DOHH2 (cell line): ENCODE measurements at regions not wholly inside any gene's neighbourhood (a gene's known extent, or its start where the extent isn't known, plus 50 kb on each side); places are given as distances from the start of the nearest gene placed in this dataset.

ENCODE experiments used
- H3F3A ChIP-seq: fragments of 200-600 bp; sonication (generic), shearing (Covaris generic); 2 replicates; pipeline ENCODE4 v1.6.0; 2016; ENCODE audit warnings: antibody characterized with exemption, mild to moderate bottlenecking; ENCODE audit not compliant: control insufficient read depth, insufficient read depth
- H3K27ac ChIP-seq: fragments of 200-600 bp; sonication (generic); 2 replicates; pipeline ENCODE4 v1.5.1; 2014; ENCODE audit warnings: low read depth, mild to moderate bottlenecking, low read length, moderate library complexity
- H3K27me3 ChIP-seq: fragments of 200-600 bp; sonication (generic); 2 replicates; pipeline ENCODE4 v1.6.1; 2014; ENCODE audit warnings: mild to moderate bottlenecking, low read length, mixed read lengths; ENCODE audit not compliant: control insufficient read depth
- H3K36me3 ChIP-seq: fragments of 200-600 bp; sonication (generic); 2 replicates; pipeline ENCODE4 v1.6.1; 2014; ENCODE audit warnings: mild to moderate bottlenecking, low read length, moderate library complexity, mixed read lengths; ENCODE audit not compliant: control insufficient read depth
- H3K4me1 ChIP-seq: fragments of 200-600 bp; sonication (generic); 2 replicates; pipeline ENCODE4 v1.6.1; 2014; ENCODE audit warnings: mild to moderate bottlenecking, low read length, mixed read lengths; ENCODE audit not compliant: control insufficient read depth
- H3K4me2 ChIP-seq: fragments of 200-600 bp; sonication (generic); 2 replicates; pipeline ENCODE4 v1.6.0; 2014; ENCODE audit warnings: mild to moderate bottlenecking, low read length, moderate library complexity
- H3K4me3 ChIP-seq: fragments of 200-600 bp; sonication (generic); 2 replicates; pipeline ENCODE4 v1.5.1; 2014; ENCODE audit warnings: mild to moderate bottlenecking, low read length, mixed read lengths
- H3K79me2 ChIP-seq: fragments of 200-600 bp; sonication (generic); 2 replicates; pipeline ENCODE4 v1.6.1; 2014; ENCODE audit warnings: mild to moderate bottlenecking, low read length, mixed read lengths; ENCODE audit not compliant: control insufficient read depth
- H3K9me2 ChIP-seq: fragments of 200-600 bp; sonication (generic); replicated peaks from 2 replicates; pipeline ENCODE4 v1.6.1; 2014; ENCODE audit warnings: mild to moderate bottlenecking, low read length, mixed read lengths; ENCODE audit not compliant: control insufficient read depth
- H3K9me3 ChIP-seq: fragments of 200-600 bp; sonication (generic); 2 replicates; pipeline ENCODE4 v1.6.1; 2014; ENCODE audit warnings: antibody characterized with exemption, low read length, mixed read lengths; ENCODE audit not compliant: control insufficient read depth, insufficient read depth
- H4K20me1 ChIP-seq: fragments of 200-600 bp; sonication (generic); 2 replicates; pipeline ENCODE4 v1.6.0; 2014; ENCODE audit warnings: low read depth, mild to moderate bottlenecking, antibody characterized with exemption, low read length, moderate library complexity; ENCODE audit not compliant: control insufficient read depth, insufficient read depth
- EZH2phosphoT487 ChIP-seq: fragments of 200-600 bp; sonication (generic); IDR thresholded peaks from 2 replicates; pipeline ENCODE4 v1.6.1; 2017; ENCODE audit warnings: borderline replicate concordance, mild to moderate bottlenecking, antibody characterized with exemption, low read length, moderate library complexity, mixed read lengths
- TF ChIP-seq, protein P1 (sequence below): fragments of 200-600 bp; sonication (generic); IDR thresholded peaks from one replicate; pipeline ENCODE4 v1.5.1; 2014; ENCODE audit warnings: antibody characterized with exemption, mild to moderate bottlenecking, low read depth, low read length; ENCODE audit not compliant: poor library complexity, severe bottlenecking

GRCh38 chr9:90095682-90096081, 490.9 kb downstream of the GADD45G start:
- H4K20me1 ChIP-seq: no peaks in the 10 kb centered on the region
- H3K4me2 ChIP-seq: no peak overlapping the region
- H3K9me3 ChIP-seq: no peaks in the 10 kb centered on the region
- no peaks in the 10 kb centered on the region for H3K36me3 ChIP-seq
- H3K79me2 ChIP-seq: no peaks in the 10 kb centered on the region
- TF ChIP-seq EZH2phosphoT487: no peak
- TF ChIP-seq, protein P1, sequence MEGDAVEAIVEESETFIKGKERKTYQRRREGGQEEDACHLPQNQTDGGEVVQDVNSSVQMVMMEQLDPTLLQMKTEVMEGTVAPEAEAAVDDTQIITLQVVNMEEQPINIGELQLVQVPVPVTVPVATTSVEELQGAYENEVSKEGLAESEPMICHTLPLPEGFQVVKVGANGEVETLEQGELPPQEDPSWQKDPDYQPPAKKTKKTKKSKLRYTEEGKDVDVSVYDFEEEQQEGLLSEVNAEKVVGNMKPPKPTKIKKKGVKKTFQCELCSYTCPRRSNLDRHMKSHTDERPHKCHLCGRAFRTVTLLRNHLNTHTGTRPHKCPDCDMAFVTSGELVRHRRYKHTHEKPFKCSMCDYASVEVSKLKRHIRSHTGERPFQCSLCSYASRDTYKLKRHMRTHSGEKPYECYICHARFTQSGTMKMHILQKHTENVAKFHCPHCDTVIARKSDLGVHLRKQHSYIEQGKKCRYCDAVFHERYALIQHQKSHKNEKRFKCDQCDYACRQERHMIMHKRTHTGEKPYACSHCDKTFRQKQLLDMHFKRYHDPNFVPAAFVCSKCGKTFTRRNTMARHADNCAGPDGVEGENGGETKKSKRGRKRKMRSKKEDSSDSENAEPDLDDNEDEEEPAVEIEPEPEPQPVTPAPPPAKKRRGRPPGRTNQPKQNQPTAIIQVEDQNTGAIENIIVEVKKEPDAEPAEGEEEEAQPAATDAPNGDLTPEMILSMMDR: no peak
- H3K4me3 ChIP-seq: no peak overlapping the region
- H3K27ac ChIP-seq: no peak overlapping the region
- H3K4me1 ChIP-seq: no peaks in the 10 kb centered on the region
- H3K9me2 ChIP-seq: no peaks in the 10 kb centered on the region
- no peaks in the 10 kb centered on the region for H3F3A ChIP-seq
- peaks cover 3% of the 10 kb centered on the region; the same call in 1 of the 2 replicates for H3K27me3 ChIP-seq

DNA sequence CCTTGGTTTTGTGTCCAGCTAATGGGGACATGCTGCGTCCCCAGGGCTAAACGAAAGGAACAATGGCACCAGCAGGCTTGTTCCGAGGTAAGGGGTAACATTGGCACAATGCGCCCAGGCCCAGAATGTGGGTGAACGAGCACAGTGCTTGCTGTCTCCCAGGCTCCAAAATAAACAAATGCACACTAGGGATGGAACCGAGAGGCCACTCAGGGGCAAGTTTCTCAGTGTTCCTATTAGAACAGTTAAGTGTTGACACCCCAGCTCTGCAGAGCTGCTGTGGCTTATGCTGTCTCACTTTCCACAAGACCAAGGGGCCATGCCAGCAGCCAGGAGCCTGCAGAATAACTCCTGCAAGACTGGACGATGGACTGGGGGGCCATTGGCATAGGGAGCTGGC, 492.4 kb downstream of the GADD45G start:
- Histone ChIP-seq H3K79me2 (no peaks in the 10 kb centered on the region), H4K20me1 (no peaks in the 10 kb centered on the region), H3K9me3 (no peaks in the 10 kb centered on the region), H3K27me3 (peaks cover 3% of the 10 kb centered on the region; the same call in 1 of the 2 replicates), H3K4me3 (no peak overlapping the region), H3K4me2 (no peak overlapping the region), H3K36me3 (no peaks in the 10 kb centered on the region), H3K4me1 (no peaks in the 10 kb centered on the region), H3K27ac (no peak overlapping the region), H3F3A (no peaks in the 10 kb centered on the region), H3K9me2 (no peaks in the 10 kb centered on the region)
- TF ChIP-seq, protein P1: no peak
- TF ChIP-seq EZH2phosphoT487: no peak

DNA sequence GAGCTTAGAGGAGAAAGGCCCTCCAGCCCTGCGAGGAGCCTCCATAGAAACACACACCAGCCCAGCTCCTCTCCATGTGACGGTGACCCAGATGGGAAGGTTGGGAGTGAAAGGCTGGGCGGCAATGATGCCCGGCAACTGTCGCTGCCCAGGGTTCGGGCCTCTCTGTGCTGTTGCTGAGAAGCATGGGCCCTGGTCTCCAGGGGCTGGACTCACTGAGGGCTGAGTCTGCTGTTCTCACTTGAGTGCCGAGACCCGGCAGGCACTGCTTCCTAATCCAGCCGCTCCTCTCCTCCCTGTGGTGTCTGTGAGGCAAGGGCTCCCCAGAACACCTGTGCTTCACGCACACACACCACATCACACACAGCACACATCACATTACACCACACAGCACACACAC, 493.6 kb downstream of the GADD45G start:
- no peaks in the 10 kb centered on the region for H3K9me3 ChIP-seq
- H3F3A ChIP-seq: no peaks in the 10 kb centered on the region
- no peaks in the 10 kb centered on the region; the same call in 1 of the 2 replicates for H4K20me1 ChIP-seq
- peaks cover 3% of the 10 kb centered on the region; the same call in 1 of the 2 replicates for H3K27me3 ChIP-seq
- H3K9me2 ChIP-seq: no peaks in the 10 kb centered on the region
- H3K4me3 ChIP-seq: no peak overlapping the region
- H3K36me3 ChIP-seq: no peaks in the 10 kb centered on the region
- no peaks in the 10 kb centered on the region for H3K79me2 ChIP-seq
- H3K4me1 ChIP-seq: no peaks in the 10 kb centered on the region
- no peak overlapping the region for H3K27ac ChIP-seq
- H3K4me2 ChIP-seq: no peak overlapping the region
- no peak for TF ChIP-seq EZH2phosphoT487
- TF ChIP-seq, protein P1: no peak
